PC-3 (cell line): ENCODE measurements at regions not wholly inside any gene's neighbourhood (a gene's known extent, or its start where the extent isn't known, plus 50 kb on each side); places are given as distances from the start of the nearest gene placed in this dataset.

Source experiments
- ATAC-seq: fragments of 200-7000 bp; cut with Tn5 transposase; 2 replicates; pipeline ENCODE4 v1.9.1; 2020; ENCODE audit warnings: mild to moderate bottlenecking, moderate library complexity
- BruUV-seq: library from RNA; stranded (reverse); fragments of 400-500 nt; replicated peaks from 2 replicates; lab custom pipeline; 2021; lab: Mats Ljungman, UMichigan
- CTCF ChIA-PET: fragments of 300-600 bp; sonication (Branson Sonifier 250); formaldehyde crosslinking; loops from one replicate; lab custom pipeline; 2022; ENCODE audit warnings: antibody characterized with exemption; lab: Charles Lee
- POLR2A ChIA-PET: fragments of 300-600 bp; sonication (Branson Sonifier 250); formaldehyde crosslinking; loops from one replicate; lab custom pipeline; 2022; ENCODE audit warnings: antibody characterized with exemption; ENCODE audit not compliant: unreplicated experiment; lab: Charles Lee
- DNase-seq: peaks from one replicate; pipeline ENCODE4 v3.0.0-alpha.2; 2015
- H2AFZ ChIP-seq: fragments of 300-600 bp; sonication (generic); 2 replicates; pipeline ENCODE4 v1.6.0; 2016; ENCODE audit warnings: antibody characterized with exemption, low read length
- H3F3A ChIP-seq: fragments of 300-600 bp; sonication (generic); one replicate; pipeline ENCODE4 v1.6.0; 2017; ENCODE audit warnings: antibody characterized with exemption, low read length, control low read depth, mild to moderate bottlenecking; ENCODE audit not compliant: unreplicated experiment
- H3K27ac ChIP-seq: fragments of 300-600 bp; sonication (generic); 2 replicates; pipeline ENCODE4 v1.5.1; 2016; ENCODE audit warnings: mild to moderate bottlenecking, low read length
- H3K27me3 ChIP-seq: fragments of 300-600 bp; sonication (generic); 2 replicates; pipeline ENCODE4 v1.6.1; 2016; ENCODE audit warnings: low read length, mixed read lengths
- H3K36me3 ChIP-seq: fragments of 300-600 bp; sonication (generic); 2 replicates; pipeline ENCODE4 v1.6.1; 2016; ENCODE audit warnings: low read depth, mixed run types, low read length, mixed read lengths
- H3K4me1 ChIP-seq: fragments of 300-600 bp; sonication (generic); 2 replicates; pipeline ENCODE4 v1.5.1; 2016; ENCODE audit warnings: low read length; ENCODE audit not compliant: insufficient read depth
- H3K4me2 ChIP-seq: fragments of 300-600 bp; sonication (generic); 2 replicates; pipeline ENCODE4 v1.6.0; 2016; ENCODE audit warnings: low read length
- H3K4me3 ChIP-seq: fragments of 300-600 bp; sonication (generic); 2 replicates; pipeline ENCODE4 v1.5.1; 2016; ENCODE audit warnings: mild to moderate bottlenecking, low read length, mixed read lengths
- H3K79me2 ChIP-seq: fragments of 300-600 bp; sonication (generic); 2 replicates; pipeline ENCODE4 v1.6.1; 2017; ENCODE audit warnings: low read length, mixed read lengths
- H3K9ac ChIP-seq: fragments of 300-600 bp; sonication (generic); 2 replicates; pipeline ENCODE4 v1.6.0; 2016; ENCODE audit warnings: mild to moderate bottlenecking, low read length
- H3K9me2 ChIP-seq: fragments of 300-600 bp; sonication (generic); replicated peaks from 2 replicates; pipeline ENCODE4 v1.6.1; 2016; ENCODE audit warnings: mixed run types, low read length, mixed read lengths
- H3K9me3 ChIP-seq: fragments of 300-600 bp; sonication (generic); 2 replicates; pipeline ENCODE4 v1.6.1; 2016; ENCODE audit warnings: low read length, mixed read lengths
- H4K20me1 ChIP-seq: fragments of 300-600 bp; sonication (generic); 2 replicates; pipeline ENCODE4 v1.6.1; 2016; ENCODE audit warnings: low read length, mixed read lengths
- CTCF ChIP-seq: fragments of 300-600 bp; sonication (generic); conservative IDR thresholded peaks from 2 replicates; pipeline ENCODE4 v1.5.1; 2017; ENCODE audit warnings: antibody characterized with exemption, low read depth, mild to moderate bottlenecking, low read length
- EZH2 ChIP-seq: fragments of 300-600 bp; sonication (generic); IDR thresholded peaks from one replicate; pipeline ENCODE4 v1.6.1; 2017; ENCODE audit warnings: antibody characterized with exemption, mild to moderate bottlenecking, low read length; ENCODE audit not compliant: unreplicated experiment
- EZH2phosphoT487 ChIP-seq: fragments of 300-600 bp; sonication (generic); IDR thresholded peaks from 2 replicates; pipeline ENCODE4 v1.6.1; 2018; ENCODE audit warnings: mild to moderate bottlenecking, antibody characterized with exemption, low read length, borderline replicate concordance
- intact Hi-C: fragments of 100-400 bp; cut with micrococcal nuclease; formaldehyde crosslinking; loops from 2 replicates; pipeline ENCODE4 v1.9.0; 2023

- DNase-seq (no peak), ATAC-seq (no peak)
- ChIA-PET CTCF (no interaction called here), POLR2A (no interaction called here)
- H3K27ac ChIP-seq, result no peak overlapping the region
- H2AFZ ChIP-seq, result no peak overlapping the region
- no peaks in the 10 kb centered on the region for H4K20me1 ChIP-seq
- no peak overlapping the region for H3K4me2 ChIP-seq
- H3K4me3 ChIP-seq, result no peak overlapping the region
- no TSS peak for BruUV-seq
- no peaks in the 10 kb centered on the region for H3K9me3 ChIP-seq
- H3K9me2 ChIP-seq, result no peaks in the 10 kb centered on the region
- H3K9ac ChIP-seq, result no peak overlapping the region
- H3K4me1 ChIP-seq, result no peaks in the 10 kb centered on the region
- TF ChIP-seq EZH2phosphoT487 (no peak), CTCF (no peak), EZH2 (no peak)
- H3F3A ChIP-seq, result no peaks in the 10 kb centered on the region
- no peaks in the 10 kb centered on the region for H3K36me3 ChIP-seq
- intact Hi-C loops, result no loop called here
- H3K27me3 ChIP-seq, result no peaks in the 10 kb centered on the region
- H3K79me2 ChIP-seq, result no peaks in the 10 kb centered on the region
Observed at GRCh38 chr21:35868005-35868868, 192.1 kb downstream of the SETD4 start.

DNA sequence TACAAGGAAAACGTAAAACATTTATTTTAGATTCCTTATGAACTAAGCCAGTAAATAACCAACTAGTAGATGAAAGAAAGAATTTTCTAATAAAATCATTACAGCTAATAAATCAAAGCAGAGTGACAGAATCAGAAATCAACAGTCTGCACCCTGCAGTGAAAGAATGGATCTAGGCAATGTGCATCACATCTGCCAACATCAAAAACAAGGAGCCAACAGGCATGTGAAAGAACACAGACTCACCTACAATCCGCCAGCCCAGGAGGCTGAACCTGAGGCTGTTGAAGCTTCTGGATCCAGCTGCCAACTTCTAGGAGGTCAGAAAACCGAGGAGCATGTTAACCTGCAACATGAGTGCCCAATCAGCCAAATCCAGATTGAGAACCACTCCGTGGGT is 196.3 kb downstream of the SETD4 start:
- H3K36me3 ChIP-seq, result no peaks in the 10 kb centered on the region
- H3K4me2 ChIP-seq, result no peak overlapping the region
- H3K4me3 ChIP-seq, result no peak overlapping the region
- DNase-seq (no peak), ATAC-seq (no peak)
- H3K4me1 ChIP-seq, result no peaks in the 10 kb centered on the region
- H3K9ac ChIP-seq, result no peak overlapping the region
- H4K20me1 ChIP-seq, result no peaks in the 10 kb centered on the region
- no peak overlapping the region for H2AFZ ChIP-seq
- no peaks in the 10 kb centered on the region for H3K9me3 ChIP-seq
- no peaks in the 10 kb centered on the region for H3K27me3 ChIP-seq
- H3F3A ChIP-seq, result no peaks in the 10 kb centered on the region
- CTCF ChIA-PET, result no interaction called here
- no peaks in the 10 kb centered on the region for H3K9me2 ChIP-seq
- BruUV-seq, result no TSS peak
- TF ChIP-seq CTCF (no peak), EZH2 (no peak), EZH2phosphoT487 (no peak)
- no peak overlapping the region for H3K27ac ChIP-seq
- intact Hi-C loops, result no loop called here
- no peaks in the 10 kb centered on the region for H3K79me2 ChIP-seq
- POLR2A ChIA-PET, result no interaction called here

DNA sequence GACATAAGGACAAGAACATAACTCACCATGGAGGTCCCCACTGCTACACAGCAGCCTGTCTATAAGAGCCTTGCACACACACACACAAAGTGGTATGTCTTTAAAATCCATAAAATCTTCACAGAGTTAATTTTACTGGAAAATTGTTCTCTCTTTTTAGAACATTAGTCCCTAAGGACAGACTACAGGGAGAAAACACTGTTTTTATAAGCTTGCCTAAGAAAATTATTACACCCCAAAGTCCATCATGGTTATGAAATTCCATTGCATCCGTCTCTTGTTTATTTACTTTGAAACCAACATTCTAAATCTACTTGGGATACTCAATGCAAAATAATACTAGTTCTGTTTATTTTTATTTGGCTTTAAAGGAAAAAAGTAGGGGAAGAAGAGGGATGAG is 197.4 kb downstream of the SETD4 start:
- Histone ChIP-seq H4K20me1 (no peaks in the 10 kb centered on the region), H3K4me3 (no peak overlapping the region), H3F3A (no peaks in the 10 kb centered on the region), H3K4me1 (no peaks in the 10 kb centered on the region), H3K79me2 (no peaks in the 10 kb centered on the region), H3K4me2 (no peak overlapping the region), H3K9me3 (no peaks in the 10 kb centered on the region), H3K9me2 (no peaks in the 10 kb centered on the region), H2AFZ (no peak overlapping the region), H3K36me3 (no peaks in the 10 kb centered on the region), H3K27me3 (no peaks in the 10 kb centered on the region), H3K9ac (no peak overlapping the region), H3K27ac (no peak overlapping the region)
- BruUV-seq, result no TSS peak
- CTCF ChIA-PET, result no interaction called here
- no peak for ATAC-seq
- no peak for DNase-seq
- no peak for TF ChIP-seq CTCF
- TF ChIP-seq EZH2, result no peak
- no peak for TF ChIP-seq EZH2phosphoT487
- POLR2A ChIA-PET, result no interaction called here
- intact Hi-C loops, result no loop called here
